Fibroblast of peridontal ligament (primary cell): ENCODE measurements at regions not wholly inside any gene's neighbourhood (a gene's known extent, or its start where the extent isn't known, plus 50 kb on each side); places are given as distances from the start of the nearest gene placed in this dataset.

Experiments used
- DNase-seq: peaks from one replicate; pipeline ENCODE4 v3.0.0-alpha.2; 2010; ENCODE audit errors: extremely low read depth

DNA sequence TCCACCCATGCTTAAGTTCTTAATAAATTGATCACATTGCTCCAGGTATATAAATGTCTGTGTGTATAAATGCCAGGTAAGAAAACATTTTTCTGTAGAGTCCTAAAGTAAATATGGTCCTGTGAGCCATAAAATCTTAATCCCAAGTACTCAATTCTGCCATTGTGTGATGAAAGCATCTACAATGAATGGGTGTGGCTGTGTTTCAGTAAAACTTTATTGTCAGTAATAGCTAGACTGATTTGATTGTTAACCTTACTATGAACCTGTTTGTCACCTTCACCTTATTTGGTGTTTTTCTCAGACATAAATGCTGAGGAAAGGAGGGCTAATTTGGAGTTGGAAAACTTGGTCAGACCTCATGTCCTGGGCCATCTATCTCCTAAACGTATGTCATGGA, 683.5 kb upstream of the GRM7 start:
- no peak for DNase-seq

GRCh38 chr3:6179761-6180160, 681.2 kb upstream of the GRM7 start:
- no peak for DNase-seq

- no peak for DNase-seq
Measured at GRCh38 chr3:6180171-6180570, 680.7 kb upstream of the GRM7 start.

- no peak for DNase-seq
Measured at GRCh38 chr3:6182476-6182875, 678.4 kb upstream of the GRM7 start.

- no peak for DNase-seq
Measured at GRCh38 chr3:6182909-6183308, 678.0 kb upstream of the GRM7 start.

- no peak for DNase-seq
Measured at GRCh38 chr3:6189384-6189783, 671.5 kb upstream of the GRM7 start.

GRCh38 chr3:6204891-6205290, 656.0 kb upstream of the GRM7 start:
- no peak for DNase-seq

DNA sequence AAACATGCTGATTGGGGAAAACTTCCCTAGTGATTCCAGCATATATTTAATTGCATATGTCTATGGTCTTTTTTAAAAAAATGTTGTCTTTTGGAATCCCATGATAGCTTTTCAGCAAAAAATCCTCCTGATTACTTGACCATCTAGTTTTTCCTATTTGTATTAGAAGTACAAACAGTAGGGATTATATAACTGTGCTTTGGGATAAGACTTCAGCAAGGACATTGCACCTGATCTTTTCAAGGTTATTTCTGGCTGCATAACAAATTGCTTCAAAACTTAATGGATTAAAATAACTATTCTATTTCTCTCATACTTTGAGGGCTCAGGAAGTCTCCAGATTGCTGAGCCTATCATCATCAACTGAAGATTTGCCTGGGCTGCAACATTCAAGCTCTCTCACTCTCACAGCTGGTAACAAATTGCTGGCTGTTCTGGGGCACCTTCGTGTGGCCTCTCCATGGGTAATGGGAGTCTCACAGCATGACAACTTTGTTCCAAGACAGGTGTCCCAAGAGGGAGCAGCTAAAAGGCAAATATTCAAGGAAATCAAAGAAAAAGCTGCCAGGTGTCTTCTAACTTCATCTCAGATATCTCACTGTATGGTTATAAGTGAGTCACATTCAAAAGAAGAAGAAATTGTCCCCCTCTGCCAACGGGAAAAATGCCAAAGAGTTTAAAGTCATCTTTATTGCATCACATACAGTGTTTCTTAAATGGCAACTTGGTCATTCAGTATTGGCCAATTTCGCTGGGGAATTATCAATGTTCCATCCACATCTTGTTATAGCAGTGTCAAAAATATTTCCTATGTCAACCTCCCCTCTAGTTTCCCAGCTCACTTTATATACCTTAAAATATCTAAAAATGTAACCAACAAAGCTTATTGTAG, 644.5 kb upstream of the GRM7 start:
- DNase-seq, result no peak

DNA sequence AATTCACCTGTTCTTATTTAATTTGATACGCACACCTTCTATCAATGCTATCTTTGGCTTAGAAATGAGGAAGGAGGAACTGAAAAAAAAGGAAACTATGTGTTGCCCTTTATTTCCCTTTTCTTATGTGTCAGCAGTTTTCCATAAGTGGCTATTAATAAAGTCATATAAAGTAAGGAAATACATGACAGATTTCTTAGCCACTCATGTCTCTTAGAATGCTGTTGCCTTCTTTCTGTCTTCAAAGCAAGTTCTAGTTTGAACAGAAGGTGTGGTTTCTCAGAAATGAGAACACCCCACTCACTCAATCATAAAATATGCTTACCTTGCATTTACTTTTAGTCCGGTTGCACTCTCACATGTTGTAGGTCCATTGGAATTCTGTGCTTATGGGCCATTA, 640.5 kb upstream of the GRM7 start:
- DNase-seq, result no peak

DNA sequence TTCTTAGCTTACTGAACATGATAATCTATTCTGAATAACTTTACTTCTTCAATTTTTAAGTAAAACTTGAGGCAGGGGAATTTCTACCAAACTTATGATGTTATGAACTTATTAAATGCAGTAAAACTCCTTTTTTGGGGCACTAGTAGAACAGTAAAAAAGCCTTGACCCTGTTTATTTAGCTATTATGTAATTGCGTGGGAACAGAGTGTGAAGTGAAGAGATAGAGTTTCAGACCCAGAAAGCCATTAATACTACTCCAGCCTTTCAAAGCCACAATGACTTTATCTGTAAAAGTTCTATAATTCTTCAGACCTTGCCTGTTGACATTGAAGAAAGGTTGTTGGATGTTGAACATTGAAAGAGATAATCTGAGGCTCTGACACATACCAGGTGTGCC, 638.8 kb upstream of the GRM7 start:
- no peak for DNase-seq

GRCh38 chr3:6223572-6223971, 637.3 kb upstream of the GRM7 start:
- no peak for DNase-seq

- no peak for DNase-seq
Measured at GRCh38 chr3:6228958-6229683, 631.8 kb upstream of the GRM7 start.

DNA sequence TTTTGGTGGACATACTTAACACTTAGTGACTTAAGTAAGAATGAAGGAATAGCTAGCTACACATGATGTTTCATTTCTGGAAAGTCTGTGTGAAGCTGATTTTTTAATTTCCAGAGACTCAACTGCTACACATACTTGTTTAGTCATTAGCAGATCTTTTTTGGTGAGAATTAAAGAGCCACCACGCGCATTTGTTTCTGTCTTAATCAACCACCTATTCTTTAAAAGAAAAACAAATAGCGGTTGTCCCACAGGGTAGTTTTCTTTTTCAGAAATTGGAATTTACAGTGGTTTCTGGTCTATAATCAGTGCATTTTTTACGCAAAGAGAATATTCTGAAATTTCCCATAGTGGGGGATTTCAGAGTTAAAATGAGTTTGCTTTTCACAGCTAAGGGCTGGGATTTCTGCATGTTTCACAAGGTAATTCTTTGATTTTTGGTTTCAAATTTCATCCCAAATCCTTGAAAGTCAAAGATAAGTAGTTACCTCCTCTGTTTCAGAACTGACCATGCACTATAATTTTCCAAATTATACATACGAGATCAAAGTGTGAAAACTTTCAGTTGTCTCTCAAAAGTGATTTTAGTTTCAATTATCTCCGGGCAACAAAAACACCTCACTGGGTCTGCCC, 631.0 kb upstream of the GRM7 start:
- DNase-seq, result no peak

- DNase-seq, result no peak
Measured at GRCh38 chr3:6242104-6242503, 618.8 kb upstream of the GRM7 start.

DNA sequence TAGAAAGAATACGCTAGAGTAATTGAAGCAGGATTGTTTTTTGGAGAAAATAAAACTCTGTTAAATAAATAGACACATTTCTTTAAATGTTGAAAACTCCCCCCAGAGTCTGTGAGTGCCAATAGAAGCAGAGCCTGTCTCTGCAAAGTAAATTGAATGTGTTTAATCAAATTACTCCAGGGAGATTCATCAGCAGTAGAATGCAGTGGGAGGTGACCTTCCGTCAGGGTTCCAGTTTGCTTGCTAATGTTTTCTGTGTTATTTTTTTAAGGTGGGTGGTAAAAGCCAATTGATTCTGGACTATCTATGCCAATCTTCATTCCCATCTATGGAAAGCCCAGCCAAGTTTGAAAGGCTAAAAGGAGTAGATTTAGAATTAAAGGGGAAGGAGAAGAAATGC, 612.4 kb upstream of the GRM7 start:
- no peak for DNase-seq

DNA sequence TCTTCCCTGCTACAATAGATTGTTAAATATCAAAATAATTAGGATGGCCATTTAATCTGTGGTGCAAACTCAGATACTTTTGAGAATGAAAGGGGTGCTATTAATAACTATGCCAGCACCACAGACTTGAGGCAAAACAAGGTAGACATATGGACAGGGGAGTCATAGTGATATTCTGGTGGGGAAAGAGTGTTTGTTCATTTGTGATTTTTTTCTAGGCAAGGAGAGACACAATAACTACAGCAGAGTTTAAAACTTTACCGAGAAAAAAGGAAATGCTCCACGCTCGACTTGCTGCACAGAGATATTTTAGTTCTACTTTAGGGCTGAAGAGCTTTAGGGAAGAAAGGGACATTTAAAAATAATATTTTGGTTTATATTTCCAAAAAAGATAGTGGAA, 611.2 kb upstream of the GRM7 start:
- no peak for DNase-seq

GRCh38 chr3:6250167-6250566, 610.7 kb upstream of the GRM7 start:
- DNase-seq, result no peak

DNA sequence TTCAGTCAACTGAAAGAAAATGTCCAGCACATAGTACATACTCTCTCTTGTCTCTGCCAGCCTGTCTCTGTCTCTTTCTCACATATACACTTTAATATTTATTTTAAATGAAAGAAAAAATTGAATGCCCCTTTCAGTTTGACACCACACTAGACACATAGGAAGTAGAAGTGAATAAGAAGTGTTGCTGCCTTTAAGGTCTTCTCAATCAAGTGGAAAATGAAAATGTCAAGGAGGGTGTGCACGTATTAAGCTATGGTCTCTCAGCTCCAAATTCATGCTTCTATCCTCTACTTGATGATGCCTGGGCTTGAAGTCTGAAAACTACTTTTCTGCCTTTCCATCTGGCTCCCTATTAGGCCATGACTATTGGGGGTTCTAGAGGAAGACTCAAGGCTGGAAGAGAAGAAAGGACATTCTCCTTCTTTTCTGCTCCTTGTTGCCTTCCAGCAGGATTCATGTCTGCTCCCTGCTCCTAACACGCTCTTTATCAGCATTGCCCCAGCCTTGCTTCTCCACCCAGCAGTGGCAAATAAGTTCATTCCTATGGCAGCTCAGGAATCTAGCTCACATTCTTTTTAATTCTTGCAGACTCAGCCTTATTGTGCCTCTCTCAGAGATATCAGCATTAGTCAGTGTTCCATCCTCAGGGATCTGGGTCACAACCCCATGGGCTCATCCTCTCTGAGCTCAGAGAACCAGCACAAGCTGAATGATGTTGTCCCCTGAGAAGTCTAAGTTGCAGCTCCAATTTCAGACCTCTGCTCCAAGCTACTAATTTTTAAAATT, 609.1 kb upstream of the GRM7 start:
- no peak for DNase-seq

DNA sequence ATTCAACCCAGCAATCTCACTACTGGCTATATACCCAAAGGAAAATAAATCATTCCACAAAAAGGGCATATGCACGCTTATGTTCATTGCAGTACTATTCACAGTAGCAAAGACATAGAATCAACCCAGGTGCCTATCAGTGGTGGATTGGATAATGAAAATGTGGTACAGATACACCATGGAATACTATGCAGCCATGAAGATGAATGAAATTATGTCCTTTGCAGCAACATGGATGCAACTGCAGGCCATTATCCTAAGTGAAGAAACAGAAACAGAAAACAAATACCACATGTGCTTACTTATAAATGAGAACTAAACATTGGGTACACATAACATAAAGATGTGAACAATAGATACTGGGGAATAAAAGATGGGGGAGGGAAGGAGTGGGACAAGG, 606.4 kb upstream of the GRM7 start:
- DNase-seq, result no peak

DNA sequence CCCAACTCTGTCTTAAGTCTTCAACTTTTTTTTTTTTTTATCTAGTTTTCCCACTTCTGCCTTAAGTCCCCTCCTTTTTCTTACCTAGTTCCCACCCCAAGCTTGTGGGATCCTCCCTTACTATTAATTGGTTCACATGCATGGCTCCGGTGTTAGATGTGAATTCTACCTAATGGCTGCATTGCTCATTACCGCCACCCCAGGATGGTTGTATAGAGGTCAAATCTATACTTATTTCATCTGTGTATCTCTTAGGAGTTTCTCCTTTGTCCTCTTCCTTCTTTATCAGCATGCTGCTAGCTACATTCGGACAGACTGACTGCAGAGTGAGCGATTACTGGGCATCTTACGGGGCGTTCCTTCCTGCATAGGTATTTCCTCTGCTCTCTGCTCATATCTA, 605.7 kb upstream of the GRM7 start:
- no peak for DNase-seq

GRCh38 chr3:6260551-6261191, 600.2 kb upstream of the GRM7 start:
- DNase-seq, result no peak

GRCh38 chr3:6262010-6262409, 598.9 kb upstream of the GRM7 start:
- DNase-seq, result no peak
